Peyer's patch (tissue), 4 donors: ENCODE measurements at regions not wholly inside any gene's neighbourhood (a gene's known extent, or its start where the extent isn't known, plus 50 kb on each side); places are given as distances from the start of the nearest gene placed in this dataset.

ENCODE experiments used
- POLR2A ChIP-seq, 2 donors: fragments of 450-650 bp; IDR thresholded peaks; one replicate each; pipeline ENCODE4 v1.5.1; 2017; ENCODE audit warnings: antibody characterized with exemption in 2 of 2, mild to moderate bottlenecking in 2 of 2, moderate library complexity in 2 of 2
- TF ChIP-seq, protein P1 (sequence below), 6 experiments: fragments of 450-650 bp in 4 of 6; fragments of 200-600 bp in 2 of 6; sonication (generic) in 1 of 6; IDR thresholded peaks; one replicate each; pipeline ENCODE4 v1.5.1; 2017 to 2019; ENCODE audit warnings: antibody characterized with exemption in 6 of 6, mild to moderate bottlenecking in 3 of 6, moderate library complexity in 1 of 6

DNA sequence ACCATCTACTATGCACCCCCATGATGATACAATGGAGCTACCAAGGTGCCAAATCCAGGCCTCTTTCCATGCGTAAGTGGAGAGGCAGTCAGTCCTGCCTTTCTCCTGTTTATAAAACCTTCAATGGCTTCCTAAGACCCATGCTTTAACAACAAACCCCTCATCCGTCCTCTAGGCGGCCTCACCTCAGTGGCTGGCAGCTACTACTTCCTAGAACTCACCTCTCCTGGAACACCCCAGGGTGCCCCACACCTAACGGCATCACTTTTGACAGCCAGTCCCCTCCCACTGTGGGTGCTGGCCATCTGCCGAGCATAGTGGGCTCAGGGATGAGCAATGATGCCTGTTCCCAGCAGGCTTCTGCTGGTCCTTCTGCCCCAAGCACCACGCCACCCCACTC lies 80.0 kb upstream of the TAB2 start:
- no peak for TF ChIP-seq POLR2A (IDR thresholded peaks at IDR 0.05)
- TF ChIP-seq, protein P1, sequence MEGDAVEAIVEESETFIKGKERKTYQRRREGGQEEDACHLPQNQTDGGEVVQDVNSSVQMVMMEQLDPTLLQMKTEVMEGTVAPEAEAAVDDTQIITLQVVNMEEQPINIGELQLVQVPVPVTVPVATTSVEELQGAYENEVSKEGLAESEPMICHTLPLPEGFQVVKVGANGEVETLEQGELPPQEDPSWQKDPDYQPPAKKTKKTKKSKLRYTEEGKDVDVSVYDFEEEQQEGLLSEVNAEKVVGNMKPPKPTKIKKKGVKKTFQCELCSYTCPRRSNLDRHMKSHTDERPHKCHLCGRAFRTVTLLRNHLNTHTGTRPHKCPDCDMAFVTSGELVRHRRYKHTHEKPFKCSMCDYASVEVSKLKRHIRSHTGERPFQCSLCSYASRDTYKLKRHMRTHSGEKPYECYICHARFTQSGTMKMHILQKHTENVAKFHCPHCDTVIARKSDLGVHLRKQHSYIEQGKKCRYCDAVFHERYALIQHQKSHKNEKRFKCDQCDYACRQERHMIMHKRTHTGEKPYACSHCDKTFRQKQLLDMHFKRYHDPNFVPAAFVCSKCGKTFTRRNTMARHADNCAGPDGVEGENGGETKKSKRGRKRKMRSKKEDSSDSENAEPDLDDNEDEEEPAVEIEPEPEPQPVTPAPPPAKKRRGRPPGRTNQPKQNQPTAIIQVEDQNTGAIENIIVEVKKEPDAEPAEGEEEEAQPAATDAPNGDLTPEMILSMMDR (IDR thresholded peaks at IDR 0.05) = no peak
